GM19463 (cell line): ENCODE measurements at regions not wholly inside any gene's neighbourhood (a gene's known extent, or its start where the extent isn't known, plus 50 kb on each side); places are given as distances from the start of the nearest gene placed in this dataset.
A peak's percentile ranks its signal among the peaks of the same experiment; 100 is the strongest.
"Not testable (repeated sequence)": the region's sequence is repeated elsewhere in the genome, so short reads cannot be mapped to it uniquely, and the experiment has no call there.

Source experiments
- ATAC-seq: cut with Tn5 transposase; IDR thresholded peaks from one replicate; pipeline ENCODE4 v1.9.1; 2021; ENCODE audit warnings: mild to moderate bottlenecking, moderate library complexity; ENCODE audit not compliant: unreplicated experiment

DNA sequence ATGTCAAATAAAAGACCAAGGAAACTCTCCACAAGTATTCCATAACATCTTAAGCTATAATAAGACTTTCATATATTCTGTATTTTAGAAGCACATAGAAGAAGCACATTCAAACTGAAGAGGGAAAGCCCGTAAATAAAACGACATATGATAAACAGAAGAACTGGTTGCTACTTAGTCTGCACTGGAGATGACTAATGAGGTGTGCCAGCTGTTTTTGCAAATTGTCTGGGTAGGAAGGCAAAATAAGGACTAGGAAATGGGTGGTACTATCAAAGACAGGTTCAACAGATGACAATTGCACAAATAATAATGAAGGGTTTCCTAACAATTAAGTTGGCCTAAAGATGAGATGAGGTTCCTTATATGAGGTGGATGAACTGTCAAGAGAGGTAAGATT, 593.2 kb upstream of the CCDC179 start:
- ATAC-seq: no peak

DNA sequence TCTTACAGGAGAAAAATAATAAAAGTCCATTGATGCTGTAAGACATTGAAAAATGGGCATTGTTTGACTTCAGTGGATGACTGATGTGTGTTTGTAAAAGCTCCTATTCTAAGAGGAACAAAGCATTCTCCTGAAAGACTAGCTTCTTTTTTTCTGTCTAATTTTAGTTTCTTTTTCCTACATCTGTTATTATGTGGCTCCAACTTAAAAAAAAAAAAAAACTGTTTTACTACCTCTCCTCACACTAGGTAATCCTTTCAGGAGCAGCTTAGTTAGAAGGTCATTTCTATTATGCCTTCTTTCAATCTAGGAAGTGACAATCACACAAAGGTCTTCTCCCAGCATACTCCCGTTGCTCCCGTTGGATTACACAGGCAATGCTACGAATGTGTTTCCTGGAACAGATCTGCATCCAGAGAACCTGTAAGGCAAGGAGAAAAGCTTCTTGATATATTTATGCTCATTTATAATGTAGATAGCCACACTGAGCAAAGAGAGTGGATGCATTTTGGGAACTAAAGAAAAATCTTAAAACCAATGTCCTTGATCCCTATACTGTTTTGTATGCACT, 595.1 kb upstream of the CCDC179 start:
- no peak for ATAC-seq

DNA sequence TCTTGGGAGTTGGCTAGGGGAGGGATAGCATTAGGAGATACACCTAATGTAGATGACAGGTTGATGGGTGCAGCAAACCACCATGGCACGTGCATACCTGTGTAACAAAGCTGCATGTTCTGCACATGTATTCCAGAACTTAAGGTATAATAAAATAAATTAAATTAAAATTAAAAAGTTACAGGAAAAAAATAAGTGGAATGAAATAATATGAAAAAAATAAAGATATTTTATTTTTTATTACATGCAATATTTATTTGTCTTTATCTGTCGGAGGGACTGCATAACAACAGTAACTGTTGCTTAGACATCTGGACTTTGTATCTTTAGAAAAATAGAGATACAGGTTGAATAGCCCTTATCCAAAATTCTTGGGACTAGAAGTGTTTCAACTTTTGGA, 597.4 kb upstream of the CCDC179 start:
- no peak for ATAC-seq

DNA sequence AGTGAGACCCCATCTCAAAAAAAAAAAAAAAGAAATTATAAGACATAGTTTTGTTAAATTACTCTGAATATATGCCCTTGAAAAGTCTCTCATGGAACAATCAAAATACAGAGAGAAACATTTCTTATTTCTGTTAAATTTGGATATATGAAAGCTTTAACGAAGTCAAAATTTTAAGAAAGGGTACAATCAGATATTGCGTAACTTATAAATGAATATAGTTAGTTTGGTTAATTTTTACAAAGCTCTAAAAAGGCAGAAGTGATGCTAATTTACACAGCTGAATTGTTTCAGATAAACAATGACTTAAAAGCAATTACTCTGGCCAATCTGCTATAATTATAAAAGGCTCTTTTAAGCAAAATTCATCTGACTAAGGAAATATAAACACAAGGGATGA, 611.6 kb upstream of the CCDC179 start:
- no peak for ATAC-seq

DNA sequence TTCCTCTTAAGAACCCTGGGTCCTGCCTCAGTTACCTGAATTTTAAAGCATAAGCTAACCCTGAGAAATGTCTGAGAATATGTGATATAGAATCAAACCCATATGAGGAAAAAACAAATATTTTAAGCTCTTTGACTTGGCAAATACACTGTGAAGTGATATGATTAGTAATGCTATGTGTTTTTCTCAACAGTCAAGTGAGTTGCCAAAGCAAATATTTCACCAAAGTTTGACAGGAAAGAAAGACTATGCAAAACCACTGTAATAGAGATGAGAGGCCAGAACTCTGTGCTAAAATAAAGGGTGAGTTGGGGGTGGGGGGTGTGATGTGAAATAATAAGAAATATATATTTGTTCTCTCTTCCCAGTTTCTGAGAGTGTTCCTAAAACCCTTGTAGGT, 613.5 kb upstream of the CCDC179 start:
- no peak for ATAC-seq

DNA sequence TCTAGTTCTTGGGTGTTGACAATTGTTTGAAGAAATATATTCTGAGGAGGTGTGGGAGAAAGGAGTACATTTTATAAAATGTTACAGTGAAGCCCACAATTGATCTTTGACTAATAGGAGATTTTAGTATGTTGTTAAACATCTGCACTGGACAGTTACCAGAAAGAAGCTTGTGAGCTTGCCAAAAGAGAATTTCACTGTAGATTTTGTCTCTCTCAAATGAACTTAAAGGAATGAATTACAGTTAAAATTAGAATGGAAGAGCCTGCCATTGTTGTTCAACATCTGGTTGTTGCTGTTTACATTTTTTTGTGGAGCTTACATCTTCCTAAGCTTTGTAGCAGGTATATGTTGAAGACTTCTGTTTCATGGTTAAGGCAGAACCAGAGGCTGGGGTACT, 620.5 kb upstream of the CCDC179 start:
- no peak for ATAC-seq

DNA sequence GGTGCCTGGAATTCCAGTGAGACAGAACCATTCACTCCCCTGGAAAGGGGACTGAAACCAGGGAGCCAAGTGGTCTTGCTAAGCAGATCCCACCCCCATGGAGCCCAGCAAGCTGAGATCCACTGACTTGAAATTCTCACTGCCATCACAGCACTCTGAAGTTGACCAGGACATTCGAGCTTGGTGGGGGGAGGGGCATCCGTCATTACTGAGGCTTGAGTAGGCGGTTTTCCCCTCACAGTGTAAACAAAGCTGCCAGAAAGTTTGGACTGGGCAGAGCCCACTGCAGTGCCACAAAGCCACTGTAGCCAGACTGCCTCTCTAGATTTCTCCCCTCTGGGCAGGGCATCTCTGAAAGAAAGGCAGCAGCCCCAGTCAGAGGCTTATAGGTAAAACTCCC, 623.9 kb upstream of the CCDC179 start:
- not testable (repeated sequence) for ATAC-seq

DNA sequence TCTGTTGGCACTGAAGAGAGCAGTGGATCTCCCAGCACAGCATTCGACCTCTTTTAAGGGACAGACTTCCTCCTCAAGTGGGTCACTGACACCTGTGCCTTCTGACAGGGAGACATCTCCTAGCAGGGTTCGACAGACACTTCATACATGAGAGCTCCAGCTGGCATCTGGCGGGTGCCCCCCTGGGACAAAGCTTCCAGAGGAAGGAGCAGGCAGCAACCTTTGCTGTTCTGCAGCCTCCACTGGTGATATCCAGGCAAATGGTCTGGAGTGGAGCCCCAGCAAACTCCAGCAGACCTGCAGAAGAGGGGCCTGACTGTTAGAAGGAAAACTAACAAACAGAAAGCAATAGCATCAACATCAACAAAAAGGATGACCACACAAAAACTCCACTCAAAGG, 624.3 kb upstream of the CCDC179 start:
- ATAC-seq: not testable (repeated sequence)

DNA sequence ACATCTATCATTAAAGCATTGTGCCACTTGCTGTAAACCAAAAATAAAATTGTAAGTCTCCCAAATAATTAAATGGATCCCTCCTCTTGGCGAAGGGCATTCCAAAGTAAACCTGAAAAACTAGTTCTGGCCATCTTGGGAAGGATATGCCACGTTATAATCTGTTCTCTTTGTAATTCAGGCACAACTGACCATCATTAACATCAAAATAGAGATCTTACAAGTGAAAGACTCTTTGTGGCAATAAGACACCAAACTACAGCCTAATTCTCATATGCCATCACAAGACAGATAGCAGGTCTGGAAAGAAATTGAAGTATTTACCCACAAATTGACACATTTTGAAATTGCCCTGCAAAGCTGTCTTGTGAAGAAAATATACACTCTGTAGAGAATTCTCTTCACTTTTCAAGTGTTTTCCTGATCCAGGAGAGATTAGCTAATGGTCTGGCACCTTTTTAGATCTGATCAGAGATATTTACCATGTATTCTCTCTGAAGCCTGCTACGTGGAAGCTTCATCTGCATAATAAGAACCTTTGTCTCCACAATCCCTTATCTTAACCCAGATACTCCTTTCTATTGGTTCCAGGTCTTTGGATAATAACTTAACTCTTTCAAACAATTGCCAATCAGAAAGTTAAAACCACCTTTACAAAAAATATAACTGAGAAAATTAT, 630.4 kb upstream of the CCDC179 start:
- no peak for ATAC-seq

DNA sequence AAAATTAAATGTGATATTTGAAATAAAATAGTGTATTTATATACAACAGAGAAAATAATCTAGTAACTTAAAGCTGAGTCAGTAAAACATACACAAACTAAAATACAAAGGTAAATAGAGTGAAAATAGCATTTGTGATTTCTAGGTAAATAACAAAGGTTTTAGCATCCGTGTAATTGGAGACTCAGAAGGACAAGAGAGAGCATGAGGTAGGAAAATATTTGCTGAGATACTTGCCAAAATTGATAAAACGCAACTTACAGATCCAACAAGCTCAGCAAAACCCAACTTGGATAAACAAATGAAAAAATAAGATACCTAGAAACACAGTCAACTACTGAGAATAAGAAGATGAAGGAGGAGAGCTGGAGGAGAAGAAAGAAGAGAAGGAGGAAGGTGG, 634.7 kb upstream of the CCDC179 start:
- ATAC-seq: no peak

DNA sequence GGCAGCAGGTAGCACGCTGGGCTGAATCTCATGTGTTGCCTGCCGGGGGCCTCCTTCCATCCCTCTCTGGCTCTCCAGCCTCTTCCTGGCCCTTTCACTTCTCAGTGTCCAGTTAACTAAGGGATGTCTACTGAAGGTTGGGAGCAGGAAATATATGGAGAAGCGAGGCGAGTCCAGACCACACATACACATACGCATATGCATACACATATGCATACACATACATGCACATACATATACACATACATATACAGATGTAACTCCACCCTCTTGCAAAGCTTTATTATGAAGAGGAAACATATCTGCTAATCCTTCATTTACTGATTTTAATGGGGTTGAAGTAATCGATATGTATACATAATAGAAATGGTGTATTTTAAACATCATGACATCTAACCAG, 636.1 kb upstream of the CCDC179 start:
- ATAC-seq: no peak

DNA sequence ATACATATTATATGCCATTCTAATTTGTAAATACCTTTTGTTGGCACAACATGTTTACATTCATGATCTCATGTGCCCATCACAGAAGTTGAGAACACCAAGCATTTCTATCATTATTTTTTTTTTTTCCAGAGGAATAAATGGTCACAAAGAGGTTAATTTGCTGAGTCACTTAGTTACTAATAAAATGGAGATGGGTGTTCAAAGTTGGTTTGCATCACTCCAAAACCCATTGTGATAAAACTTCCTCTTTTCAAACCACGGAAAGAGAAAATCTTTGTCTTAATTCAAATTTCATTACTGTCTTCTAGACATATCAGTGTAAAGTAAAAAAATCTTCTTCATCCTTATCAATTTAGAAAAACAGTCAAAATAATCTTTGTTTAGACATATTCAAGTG, 636.8 kb upstream of the CCDC179 start:
- no peak for ATAC-seq

DNA sequence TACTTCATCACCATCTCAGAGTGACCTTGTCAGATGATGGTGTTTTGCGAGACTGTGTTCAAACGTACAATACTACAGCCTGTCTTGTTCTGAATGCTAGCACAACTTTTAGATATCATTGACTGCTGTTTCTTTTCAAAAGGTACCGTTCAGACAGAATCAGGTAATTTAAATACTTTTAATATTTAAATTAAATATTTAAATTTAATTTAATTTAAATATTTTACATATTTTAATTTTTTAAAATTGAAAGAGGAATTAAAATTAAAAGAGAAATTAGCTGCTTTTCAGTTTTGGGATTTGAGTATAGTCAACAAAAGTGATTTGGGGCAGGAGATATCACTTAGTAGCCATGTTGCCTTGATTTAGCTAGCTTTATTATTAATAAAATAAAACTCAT, 642.1 kb upstream of the CCDC179 start:
- ATAC-seq: no peak

DNA sequence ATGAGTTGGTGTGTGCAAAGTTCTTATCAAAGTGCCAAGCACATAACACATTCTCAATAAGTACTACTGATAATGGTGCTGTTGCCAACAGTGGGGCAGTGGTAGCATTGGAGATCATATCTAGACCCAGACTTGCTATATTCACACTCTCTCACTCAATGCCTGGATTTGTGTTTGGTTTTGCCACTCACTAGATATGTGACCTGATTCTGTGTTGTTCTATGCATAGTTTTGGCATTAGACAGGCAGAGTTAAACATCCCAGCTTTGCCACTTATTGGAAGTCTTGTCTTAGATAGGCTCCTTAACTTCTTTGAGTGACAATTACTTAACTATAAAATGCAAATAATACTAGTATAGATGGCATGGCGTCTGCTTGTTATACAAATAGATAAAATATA, 642.6 kb upstream of the CCDC179 start:
- no peak for ATAC-seq

DNA sequence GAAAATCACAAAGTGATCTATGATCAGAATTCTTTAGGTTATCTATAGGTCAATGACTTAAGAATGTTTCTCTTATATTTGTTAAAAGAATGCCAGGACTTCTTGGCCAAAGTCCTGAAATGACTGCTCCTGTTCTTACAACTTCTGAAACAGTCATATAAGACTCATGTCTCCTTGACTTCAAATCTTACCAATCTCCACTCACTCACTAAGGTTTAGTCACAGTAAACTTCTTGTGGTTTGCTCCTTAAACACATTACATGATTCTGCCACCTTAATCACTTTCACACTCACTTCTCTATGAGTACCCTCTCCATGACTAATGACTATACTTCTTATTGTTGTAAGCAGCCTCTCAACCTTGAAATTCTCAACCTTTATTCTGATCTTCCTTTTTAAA, 648.7 kb upstream of the CCDC179 start:
- peak; percentile 77 for ATAC-seq

DNA sequence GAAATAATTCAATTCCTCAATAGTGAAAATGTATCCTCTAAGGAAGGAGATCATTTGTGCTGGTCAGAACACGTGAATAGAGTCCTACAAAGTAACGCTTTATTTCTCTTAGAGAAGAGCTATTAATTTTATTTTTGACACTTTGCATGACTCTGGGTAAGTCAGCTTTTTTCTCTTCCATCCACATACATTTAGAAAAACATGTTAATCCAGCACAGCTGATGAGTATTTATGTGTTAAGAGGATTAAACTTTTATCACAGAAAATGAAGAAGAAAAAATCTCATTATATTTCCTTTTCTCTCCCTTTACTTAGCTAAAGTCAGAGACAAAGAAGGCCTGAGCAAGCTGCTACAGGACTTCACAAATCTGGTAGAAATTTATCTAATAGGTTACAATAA, 649.5 kb upstream of the CCDC179 start:
- no peak for ATAC-seq

DNA sequence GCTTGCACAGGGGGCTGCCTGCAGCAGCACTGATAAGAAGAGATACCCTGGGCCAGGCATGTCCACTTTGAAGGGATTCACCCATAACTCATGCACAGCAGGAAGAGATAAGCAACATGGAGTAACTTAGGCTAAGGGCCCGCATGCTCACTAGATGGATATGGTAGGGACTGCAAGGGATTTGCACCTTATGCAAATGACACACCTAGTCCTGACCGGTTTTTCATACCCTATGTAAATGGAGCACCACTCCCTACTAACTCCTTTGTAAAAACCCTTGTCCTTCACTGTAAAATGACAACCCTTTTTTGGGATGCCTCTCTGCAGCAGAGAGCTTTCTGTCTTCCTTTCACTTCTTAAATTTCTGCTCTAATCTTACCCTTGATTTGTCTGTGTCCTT, 658.9 kb upstream of the CCDC179 start:
- no peak for ATAC-seq

DNA sequence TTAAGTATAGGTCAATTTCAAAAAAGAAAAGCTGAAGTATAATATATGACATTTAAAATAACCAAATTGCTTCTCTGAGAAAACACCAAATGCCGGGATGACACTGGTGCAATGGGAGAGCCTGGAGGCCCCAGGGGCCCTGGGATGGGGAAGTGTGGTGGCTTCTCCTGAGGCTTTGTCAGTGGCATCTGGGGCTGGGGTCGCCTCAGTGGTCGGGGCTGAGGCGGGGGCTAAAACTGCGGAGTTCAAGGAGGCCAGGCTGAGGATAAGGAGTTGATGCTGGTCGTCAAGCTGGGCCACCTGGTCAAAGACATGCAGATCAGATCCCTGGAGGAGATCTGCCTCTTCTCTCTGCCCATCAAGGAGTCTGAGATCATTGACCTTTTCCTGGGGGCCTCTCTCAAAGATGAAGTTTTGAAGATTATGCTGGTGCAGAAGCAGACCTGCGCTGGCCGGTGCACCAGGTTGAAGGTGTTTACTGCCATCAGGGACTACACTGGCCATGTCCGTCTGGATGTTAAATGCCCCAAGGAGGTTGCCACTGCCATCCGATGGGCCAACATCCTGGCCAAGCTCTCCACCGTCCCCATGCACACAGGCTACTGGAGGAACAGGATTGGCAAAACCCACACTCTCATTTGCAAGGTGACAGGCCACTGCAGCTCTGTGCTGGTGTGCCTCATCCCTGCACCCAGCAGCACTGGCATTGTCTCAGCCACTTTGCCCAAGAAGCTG, 660.1 kb upstream of the CCDC179 start:
- ATAC-seq: no peak

DNA sequence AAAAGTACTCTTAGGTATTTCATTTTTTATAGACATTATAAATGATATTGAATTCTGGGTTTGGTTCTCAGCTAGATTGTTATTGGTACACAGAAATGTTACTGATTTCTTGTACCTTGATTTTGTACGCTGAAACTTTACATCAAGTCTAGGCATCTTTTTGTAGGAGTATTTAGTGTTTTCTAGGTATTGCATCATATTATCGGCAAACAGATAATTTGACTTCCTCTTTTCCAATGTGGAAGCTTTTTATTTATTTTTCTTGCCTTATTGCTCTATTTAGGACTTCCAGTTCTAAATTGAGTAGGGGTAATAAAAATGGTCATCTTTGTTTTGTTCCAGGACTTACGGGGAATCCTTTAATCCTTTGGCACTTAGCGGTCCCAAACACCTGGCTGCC, 676.6 kb upstream of the CCDC179 start:
- no peak for ATAC-seq

DNA sequence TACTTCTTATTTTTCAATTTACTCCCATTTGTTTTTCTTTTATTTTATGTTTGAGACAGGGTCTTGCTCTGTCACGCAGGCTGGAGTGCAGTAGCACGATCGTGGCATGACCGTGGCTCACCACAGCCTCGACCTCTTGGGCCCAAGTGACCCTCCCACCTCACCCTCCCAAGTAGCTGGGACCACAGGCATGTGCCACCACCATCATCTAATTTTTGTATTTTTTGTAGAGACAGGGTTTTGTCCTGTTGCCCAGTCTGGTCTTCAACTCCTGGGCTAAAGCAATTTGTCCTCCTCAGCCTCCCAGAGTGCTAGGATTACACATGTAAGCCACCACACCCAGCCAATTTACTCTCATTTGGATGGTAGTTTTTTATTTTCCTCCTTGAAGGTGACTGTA, 679.3 kb upstream of the CCDC179 start:
- no peak for ATAC-seq

DNA sequence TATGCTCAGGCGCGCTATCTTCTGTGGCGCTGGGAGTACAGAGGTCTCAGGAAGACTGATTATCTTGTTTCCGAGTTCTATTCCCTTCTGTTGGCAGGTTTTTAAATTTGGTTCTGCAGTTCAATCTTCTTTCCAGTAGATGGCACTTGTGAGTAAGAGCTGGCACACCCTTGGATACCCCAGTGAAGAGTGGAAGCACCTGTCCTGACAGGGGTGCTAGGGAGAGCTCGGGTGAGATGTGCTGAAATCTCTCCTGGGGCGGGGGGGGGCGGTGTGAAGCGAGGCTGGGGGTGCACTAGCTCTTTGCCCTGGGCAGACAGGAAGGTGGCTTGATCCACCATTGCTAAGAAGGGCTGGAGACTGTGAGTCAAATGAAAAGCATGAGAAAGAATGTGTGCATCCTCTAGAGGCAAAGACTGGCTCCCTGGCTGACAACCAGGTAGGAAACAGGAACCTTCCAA, 679.9 kb upstream of the CCDC179 start:
- peak; percentile 84 for ATAC-seq

DNA sequence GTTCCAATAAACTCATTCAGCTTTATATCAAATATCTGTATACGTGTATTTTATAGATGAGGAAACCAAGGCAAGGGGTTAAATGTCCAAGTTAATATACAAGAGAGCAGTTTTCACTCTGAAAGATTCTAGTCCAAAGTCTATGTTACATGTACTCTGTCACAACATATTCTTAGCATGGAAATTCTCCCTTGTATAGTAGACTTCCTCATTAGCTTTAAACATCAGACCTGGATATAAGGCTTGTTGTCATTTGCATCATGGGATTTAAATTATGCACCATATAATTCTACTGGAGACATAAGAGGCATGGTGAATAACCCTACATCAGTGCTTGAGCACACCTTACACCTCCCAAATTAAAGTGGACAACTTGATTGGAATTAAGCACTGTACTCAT, 681.9 kb upstream of the CCDC179 start:
- ATAC-seq: no peak
